ENCODE measurements at regions not wholly inside any gene's neighbourhood (a gene's known extent, or its start where the extent isn't known, plus 50 kb on each side); places are given as distances from the start of the nearest gene placed in this dataset.

DNA sequence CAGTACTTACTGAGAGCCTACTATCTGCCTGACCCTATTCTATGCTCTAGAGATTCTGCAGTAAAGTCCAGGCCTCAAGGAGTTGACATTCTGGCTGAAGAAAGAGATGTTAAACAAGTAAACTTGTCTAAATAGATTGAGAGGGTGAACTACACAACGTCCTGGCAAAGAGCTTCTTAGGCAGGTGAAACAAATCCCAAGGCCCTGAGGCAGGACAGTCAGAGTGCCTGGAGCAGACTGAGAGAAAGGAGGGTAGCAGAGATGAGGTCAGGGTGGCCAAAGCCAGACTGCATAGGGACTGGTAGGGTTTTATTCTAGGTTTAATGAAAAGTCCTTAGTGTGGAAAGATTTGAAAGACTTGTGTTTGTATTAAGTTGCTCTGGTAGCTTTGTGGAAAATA, 84.5 kb upstream of the ATP11B start:
- no peak for DNase-seq (ENCODE audit: low read depth in 1 of 2, low spot score in 1 of 2)

DNA sequence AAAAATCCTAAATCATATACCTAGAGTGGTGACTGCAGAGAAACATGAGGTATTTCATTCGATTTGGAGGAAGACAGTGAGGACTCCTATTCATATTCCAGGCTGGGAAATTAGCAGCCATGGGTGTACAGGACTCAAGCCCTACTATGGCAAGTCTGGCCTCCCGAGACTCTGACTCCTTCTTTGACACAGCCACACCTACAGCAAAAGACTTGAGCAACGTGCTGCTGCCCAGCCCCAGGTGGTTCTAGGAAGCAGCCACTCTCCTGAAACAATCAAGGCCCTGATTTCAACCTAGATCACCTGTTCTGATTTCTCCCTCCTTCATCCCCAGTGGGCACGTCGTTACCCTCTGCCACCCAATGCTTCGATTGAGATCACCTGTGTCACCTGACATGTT, 84.0 kb upstream of the ATP11B start:
- no peak for DNase-seq (ENCODE audit: low read depth in 1 of 2, low spot score in 1 of 2)

DNA sequence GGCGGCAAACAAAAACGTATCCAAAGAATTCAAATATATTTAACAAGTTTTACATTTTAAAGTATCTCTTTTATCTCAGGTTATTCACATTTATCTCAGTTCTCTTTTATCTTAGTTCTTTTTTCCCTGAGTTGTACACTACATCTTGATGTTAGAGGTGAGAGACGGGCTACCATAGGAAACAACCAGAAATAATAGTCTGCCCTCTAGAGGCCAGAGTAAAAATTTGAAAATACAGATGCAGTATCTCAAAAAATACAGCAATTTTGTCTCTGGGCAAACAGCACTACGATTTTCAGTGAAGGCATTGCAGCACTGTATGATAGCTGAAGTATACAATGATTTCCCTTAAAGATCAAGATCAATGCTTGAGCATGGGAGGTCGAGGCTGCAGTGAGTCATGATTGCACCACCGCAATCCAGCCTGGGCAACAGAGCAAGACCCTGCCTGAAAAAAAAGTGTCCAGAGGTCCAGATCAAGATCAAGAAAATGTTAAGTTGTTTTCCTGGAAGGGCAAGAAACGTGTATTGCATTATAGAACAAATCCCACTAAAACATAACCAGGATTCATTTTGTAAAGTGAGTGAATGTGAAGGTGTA, 82.6 kb upstream of the ATP11B start:
- DNase-seq (ENCODE audit: low read depth in 1 of 2, low spot score in 1 of 2): no peak

DNA sequence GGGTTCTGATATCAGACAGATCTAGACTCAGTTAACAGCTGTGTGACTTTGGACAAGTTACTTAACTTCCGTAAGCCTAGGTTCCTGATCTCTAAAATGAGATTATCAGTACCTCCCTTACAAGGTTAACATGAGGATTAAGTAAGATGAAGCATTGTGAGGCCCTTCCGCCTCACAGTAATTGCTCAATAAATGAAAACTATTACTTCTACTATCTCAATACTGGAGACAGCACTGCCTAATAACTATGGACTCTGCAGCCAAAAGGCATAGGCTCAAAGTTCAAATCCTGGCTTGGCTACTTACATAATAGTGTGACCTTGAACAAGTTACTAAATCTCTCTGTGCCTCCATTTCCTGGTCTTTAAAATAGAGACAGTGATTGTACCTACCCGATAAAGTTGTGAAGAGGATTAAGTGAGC, 82.0 kb upstream of the ATP11B start:
- no peak for DNase-seq (ENCODE audit: low read depth in 1 of 2, low spot score in 1 of 2)

DNA sequence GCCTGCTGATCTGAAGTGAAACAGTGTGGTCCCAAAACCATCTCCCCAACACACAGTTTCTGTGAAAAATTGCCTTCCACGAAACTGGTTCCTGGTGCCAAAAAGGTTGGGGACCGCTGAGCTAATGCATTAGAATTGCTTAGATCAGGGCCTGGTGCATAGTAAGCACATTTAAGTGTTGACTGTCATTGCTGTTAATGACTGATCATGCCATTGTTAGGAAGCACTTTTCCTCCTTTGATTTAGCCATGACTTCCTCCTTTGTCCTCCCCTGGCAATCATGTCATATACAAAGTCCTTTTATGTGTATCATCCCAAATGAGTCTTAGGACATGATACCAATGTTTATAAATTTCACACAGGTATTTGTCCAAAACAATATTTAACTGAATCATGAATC, 81.5 kb upstream of the ATP11B start:
- DNase-seq (ENCODE audit: low read depth in 1 of 2, low spot score in 1 of 2): no peak

DNA sequence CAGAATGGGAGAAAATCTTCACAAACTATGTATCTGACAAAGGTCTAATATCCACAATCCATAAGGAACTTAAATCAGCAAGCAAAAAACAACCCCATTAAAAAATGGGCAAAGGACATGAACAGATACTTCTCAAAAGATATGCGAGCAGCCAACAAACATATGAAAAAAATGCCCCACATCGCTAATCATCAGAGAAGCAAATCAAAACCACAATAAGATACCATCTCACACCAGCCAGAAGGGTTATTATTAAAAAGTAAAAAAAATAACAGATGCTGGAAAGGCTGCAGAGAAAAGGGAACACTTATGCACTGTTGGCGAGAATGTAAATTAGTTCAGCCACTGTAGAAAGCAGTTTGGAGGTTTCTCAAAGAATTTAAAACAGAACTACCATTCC, 80.2 kb upstream of the ATP11B start:
- DNase-seq (ENCODE audit: low read depth in 1 of 2, low spot score in 1 of 2): no peak

DNA sequence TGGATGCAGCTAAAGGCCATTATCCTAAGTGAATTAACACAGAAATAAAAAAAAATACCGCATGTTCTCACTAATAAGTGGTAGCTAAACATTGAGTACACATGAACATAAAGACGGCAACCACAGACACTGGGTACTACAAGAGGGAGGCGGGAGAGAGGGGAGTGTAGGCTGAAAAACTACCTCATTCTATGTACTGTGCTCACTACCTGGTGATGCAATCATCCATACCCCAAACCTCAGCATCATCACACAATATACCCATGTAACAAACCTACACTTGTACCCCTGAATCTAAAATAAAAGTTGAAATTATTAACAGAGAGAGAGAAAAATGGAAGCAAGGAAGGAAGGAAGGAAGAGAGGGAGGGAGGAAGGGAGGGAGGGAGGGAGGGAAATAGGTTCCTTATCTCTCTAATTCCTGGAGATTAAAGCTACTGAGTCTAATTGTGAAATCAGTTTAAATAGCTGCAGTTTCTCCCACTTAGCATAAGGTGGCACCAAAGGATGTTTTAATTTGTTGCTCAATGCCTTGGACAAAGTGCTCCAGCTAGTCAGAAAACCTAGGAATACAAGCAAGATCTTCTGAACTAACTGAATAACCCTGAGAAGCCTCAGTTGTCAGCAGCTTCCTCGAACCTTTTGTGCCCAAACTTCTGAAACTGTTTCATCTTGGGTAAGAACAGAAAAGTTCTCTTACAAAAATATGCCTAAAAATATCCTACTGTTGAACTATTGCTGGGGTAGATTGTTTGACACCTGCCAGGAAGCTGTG, 79.4 kb upstream of the ATP11B start:
- no peak for DNase-seq (ENCODE audit: low read depth in 1 of 2, low spot score in 1 of 2)

DNA sequence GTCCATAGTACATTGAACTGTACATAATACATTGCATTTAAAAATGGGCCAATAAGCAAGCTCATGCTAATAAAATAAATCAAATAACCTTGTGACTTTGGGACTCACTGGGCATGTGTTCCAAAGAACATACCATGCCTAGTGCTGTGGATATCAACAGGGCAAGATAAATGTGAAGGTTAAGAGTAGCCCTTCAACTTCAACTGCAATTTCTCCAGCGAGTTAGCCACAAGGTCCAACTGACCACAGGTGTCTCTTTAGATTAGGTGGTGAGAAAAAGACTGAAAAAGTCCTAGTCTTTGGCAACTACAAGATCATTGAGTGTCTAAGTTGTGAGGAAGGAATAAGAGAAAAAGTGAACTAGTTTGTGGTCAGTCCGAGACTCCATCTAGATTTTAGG, 78.3 kb upstream of the ATP11B start:
- no peak for DNase-seq (ENCODE audit: low read depth in 1 of 2, low spot score in 1 of 2)

DNA sequence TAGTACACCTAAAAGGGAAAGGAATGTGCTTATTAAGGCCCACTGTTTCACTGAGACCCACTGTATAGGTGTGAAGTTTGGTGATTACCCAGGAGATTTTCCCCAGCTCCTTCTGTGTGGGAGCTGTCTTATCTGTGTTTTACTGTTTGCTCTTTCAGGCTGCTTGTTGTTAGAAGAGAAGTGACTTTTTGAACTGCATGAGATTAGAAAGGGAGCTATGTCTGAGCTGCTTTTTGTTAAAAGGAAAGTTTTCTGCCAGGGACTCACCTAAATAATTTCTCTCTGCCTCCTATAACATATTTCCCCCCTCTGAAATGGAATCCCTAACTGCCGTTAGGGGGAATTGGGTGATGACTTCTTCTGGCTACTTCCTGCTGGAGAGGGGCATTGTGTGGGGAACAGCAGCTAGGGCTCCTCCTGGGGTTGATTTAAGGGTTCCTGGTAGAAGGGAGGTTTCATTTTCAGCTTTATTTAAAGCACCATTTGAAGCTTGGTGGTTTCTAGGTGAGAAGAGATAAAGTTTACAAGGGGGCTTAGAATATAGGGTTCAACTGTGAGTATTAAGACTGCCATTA, 77.1 kb upstream of the ATP11B start:
- no peak for DNase-seq (ENCODE audit: low read depth in 1 of 2, low spot score in 1 of 2)

DNA sequence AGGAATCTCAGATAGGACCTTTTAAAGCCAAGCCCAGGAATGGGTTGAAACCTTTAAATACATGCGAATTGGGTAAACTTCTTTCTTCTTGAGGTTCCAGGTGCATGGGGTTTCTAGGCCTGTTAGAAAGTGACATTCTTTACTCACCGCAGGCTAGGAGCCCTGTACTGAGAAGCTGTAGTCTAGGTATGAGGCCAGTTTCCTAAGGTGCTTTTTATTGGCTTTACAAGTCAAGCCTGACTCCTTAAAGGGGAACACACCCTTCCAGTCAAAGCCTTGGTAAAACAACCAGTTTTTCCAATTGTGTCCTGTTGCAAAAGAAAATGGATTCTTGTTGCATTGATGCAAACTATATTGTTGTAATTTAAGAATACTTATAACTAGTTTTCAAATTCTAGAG, 76.1 kb upstream of the ATP11B start:
- no peak for DNase-seq (ENCODE audit: low read depth in 1 of 2, low spot score in 1 of 2)

DNA sequence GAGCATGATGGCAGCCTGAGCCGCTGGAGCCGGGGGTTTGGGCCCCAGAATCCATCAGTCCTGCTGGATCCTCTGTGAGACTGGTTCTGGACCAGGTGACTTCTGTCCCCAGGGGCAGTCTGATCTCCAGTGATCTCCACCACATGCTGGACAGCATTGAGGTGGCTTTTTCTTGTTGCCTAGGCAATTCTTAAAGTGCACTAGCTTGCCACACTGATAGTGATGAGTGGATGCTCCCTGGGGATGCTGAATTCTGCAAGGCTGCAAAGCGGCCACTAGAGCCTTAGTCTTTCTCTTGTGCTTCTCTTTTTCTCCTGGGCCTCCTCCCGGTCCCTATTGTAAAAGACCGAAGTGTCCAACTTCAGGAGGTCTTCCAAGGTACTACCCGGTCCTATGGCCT, 70.4 kb upstream of the ATP11B start:
- DNase-seq (ENCODE audit: low read depth in 1 of 2, low spot score in 1 of 2): no peak

DNA sequence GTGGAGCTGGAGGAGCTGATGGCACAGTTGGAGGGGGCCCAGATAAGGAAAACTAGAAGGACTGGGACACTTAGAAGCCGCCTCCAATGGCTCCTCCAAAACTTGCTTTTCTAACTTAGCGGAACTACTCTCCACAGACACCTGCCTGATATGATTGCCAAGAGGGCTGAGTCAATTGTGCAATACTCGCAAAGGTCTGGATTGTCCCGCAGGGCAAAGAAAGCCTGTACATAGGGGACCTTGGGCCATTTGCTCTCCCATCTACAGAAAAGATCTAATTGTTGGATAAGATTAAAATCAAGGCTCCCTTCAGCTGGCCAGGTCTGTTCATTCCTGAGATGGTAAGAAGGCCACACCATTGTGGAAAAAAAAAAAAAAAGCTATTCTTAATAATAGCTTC, 69.7 kb upstream of the ATP11B start:
- DNase-seq (ENCODE audit: low read depth in 1 of 2, low spot score in 1 of 2): no peak

DNA sequence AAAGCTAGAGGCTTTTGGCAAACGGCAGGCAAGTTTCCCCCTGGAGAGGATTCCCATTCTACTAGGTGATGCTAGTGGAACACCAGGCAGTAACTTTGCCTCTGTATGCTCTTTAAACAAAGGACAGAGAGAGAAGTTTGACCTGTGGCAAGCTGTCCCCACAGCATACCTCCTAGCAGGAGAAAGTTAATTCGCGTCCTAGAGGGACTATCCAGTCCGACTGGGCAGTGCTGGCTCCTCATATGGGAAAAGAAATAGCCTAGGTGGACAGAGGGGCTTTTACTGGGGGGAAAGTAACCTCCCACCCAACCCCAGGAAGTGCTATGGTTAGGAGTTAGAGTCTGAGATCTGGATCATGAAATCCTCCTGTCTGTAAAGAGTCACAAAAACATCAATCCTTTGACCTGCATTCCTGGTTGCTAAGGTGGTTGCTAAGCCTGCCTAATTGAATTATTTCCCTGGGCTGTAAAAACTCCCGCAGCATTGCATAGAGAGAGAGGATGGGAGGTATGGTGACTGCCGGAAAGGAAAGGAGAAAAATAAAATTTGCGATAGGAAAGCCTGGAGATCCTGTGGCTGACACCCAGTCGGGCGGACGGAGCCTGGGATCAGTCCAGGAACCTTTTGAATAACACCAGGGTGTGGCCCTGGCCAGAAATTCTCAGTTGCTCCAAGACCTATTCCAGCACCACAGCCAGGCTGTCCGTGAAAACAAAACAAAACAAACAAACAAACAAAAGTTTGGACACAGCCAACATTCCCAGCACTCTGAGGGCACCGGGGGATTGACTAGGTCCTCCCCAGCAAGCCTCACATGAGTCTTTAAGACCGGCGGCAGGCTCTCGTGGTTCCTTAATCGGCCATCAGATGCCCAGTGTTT, 67.7 kb upstream of the ATP11B start:
- DNase-seq (ENCODE audit: low read depth in 1 of 2, low spot score in 1 of 2): no peak

DNA sequence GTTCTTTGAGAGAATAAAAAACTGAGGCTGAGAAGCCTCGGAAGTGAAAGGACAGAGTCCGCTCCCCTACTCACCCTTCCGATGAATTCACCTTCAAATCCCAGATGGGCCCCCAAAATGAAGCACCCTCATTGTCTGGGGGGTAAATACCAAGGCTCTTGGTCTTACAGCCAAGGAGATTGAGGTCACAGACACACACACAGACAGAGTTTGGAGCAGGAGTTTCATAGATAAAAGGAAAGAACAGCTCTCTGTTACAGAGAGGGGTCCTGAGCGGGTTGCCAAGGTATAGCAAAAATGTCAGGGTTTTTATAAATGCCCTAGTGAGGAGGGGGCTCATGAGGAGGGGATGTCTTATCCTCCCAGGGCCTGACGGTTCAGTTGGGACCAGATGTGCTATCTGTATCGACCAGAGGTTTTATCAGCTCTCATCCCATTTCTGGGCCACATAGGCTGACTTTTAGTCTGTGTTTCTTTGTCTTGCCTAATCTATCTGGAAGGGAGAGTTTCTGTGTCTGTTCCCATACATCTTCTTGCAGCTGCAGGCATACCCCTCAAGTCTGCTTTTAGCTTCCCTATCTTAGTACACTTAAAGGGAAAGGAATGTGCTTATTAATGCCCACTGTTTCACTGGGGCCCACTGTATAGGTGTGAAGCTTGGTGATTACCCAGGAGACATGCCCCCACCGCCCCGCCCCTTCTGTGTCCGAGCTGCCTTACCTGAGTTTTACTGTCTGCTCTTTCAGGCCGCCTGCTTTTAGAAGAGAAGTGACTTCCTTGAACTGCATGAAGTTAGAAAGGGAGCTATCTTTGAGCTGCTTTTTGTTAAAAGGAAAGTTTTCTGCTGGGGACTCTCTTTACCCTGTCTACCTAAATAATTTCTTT, 66.8 kb upstream of the ATP11B start:
- no peak for DNase-seq (ENCODE audit: low read depth in 1 of 2, low spot score in 1 of 2)

DNA sequence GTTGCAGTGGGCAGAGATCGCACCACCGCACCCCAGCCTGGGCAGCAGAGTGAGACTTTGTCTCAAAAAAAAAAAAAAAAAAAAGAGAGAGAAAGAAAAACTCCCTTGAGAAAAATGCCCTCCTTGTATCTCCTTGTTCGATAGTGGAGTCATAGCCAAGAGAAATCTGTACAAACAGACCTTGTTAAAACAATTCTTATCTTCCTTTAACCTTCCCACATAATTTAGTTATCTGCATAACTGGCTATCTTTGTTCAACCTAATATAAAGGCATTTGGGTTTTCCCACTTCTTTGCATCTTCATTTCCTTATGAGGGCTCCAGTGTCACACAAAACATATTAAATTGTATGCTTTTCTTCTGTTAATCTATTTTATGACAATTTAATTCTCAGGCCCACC, 65.1 kb upstream of the ATP11B start:
- no peak for DNase-seq (ENCODE audit: low read depth in 1 of 2, low spot score in 1 of 2)

DNA sequence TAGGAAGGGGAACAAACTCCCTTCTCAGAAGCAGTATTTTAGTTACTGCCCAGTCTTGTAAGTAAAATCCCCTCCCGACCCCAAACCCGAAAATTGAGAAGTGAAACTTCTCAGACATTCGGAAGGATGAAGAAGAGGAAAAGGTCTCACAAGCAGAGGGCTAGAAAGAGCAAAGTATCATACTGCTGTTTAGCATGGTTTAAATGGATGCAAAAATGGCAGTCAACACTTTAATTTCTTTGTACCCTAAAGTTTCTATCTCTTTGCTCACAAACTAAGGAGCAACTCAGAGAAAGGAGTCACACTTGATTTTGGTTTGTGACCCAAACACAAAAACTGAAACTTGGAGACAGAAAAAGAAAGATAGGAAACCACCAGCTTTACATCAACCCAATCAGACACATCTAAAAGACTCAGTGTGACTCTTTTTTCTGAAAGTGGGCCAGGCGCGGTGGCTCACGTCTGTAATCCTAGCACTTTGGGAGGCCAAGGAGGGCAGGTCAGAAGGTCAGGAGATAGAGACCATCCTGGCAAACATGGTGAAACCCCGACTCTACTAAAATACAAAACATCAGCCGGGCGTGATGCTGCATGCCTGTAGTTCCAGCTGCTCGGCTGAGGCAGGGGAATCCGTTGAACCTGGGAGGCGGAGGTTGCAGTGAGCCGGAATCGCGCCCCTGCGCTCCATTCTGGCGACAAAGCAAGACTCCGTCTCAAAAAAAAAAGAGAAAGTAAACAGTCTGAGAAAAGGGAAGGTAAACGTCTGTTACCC, 63.2 kb upstream of the ATP11B start:
- no peak for DNase-seq (ENCODE audit: low read depth in 1 of 2, low spot score in 1 of 2)

DNA sequence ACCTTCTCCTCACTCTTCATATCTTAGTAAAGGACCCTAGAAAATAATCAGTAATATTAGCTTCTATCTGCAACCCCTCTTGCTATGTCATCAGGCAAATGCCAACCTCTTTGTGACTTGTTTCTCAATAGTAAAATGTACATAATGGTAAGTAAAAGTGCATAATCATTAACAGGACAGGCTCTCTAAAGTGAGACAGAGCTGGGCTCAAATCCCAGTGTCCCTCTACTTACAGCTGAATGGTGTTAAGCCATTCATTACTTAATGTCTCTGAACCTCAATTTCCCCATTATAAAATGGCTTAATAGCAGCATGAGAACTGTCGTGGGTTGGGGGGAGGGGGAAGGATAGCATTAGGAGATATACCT, 62.6 kb upstream of the ATP11B start:
- DNase-seq (ENCODE audit: low read depth in 1 of 2, low spot score in 1 of 2): no peak

DNA sequence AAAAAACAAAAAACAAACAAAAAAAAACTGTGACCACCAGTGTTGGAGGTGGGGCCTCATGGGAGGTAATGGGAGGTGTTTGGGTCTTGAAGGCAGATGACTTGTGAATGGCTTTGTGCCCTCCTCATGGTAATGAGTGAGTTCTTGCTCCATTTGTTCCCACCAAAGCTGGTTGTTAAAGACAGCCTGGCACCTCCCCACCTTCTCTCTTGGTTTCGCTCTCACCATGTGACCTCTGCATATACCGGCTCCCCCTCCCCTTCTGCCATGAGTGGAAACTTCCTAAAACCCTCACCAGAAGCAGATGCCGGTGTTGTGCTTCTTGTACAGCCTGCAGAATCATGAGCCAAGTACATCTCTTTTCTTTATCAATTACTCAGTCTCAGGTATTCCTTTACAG, 61.5 kb upstream of the ATP11B start:
- no peak for DNase-seq (ENCODE audit: low read depth in 1 of 2, low spot score in 1 of 2)

DNA sequence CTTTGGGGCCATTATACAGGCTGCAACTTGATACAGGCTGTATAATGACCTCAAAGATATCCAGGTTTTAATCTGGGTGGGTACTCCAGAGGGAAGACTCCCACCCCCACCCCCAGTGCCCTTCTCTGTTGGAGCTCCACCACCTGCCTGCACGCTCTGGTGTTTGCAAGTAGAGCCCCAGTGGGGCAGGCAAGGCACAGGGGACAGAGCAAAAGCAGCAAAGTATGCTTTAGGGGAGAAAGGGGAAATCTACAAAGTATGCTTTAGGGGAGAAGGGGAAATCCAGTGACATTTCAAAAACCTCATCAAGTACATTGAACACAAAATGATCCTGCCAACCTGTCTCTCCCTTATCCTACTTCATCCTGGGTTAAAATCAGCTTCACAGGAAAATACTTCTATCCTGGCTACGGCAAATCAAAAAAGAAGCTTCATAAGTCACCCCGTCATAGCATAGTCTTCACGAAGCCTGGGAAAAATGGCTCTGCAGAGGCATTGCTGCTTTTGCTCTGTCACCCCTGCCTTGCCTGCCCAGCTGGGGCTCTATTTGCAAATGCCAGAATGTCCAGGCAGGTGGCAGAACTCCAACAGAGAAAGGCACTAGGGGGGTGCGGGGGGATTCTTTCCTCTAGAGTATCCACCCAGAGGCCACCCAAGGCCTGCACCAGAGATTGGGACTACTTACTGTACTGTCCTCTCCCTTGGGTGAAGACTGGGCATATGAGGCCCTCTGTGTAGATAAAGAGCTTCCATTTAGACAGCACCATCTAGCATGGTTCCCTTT, 60.9 kb upstream of the ATP11B start:
- no peak for DNase-seq (ENCODE audit: low read depth in 1 of 2, low spot score in 1 of 2)

Measured in activated T-helper 1 cell treated with anti-CD3 and anti-CD28 coated beads, Interleukin-2, amount 50 U/mL, for 16 hours (primary cell).